ENCODE measurements at regions not wholly inside any gene's neighbourhood (a gene's known extent, or its start where the extent isn't known, plus 50 kb on each side); places are given as distances from the start of the nearest gene placed in this dataset.

- TF ChIP-seq CTCF (IDR thresholded peaks at IDR 0.05; ENCODE audit: insufficient read depth, low read length) (no peak), POLR2AphosphoS5 (IDR thresholded peaks at IDR 0.05; ENCODE audit: low read depth) (no peak), SPI1 (IDR thresholded peaks at IDR 0.05; ENCODE audit: borderline replicate concordance, low read depth) (no peak), REST (IDR thresholded peaks at IDR 0.05; ENCODE audit: insufficient replicate concordance, low read depth) (no peak), GABPA (IDR thresholded peaks at IDR 0.05; ENCODE audit: low read depth) (no peak)
Measured at GRCh38 chr14:98197933-98198332, 1074.1 kb downstream of the BCL11B start.
